DMS114 treated with DMSO at 0.1 percent for 48 hours (cell line): ENCODE measurements at regions not wholly inside any gene's neighbourhood (a gene's known extent, or its start where the extent isn't known, plus 50 kb on each side); places are given as distances from the start of the nearest gene placed in this dataset.

ENCODE experiments used
- DNase-seq: peaks from one replicate; lab custom pipeline; 2025; ENCODE audit not compliant: unreplicated experiment; lab: John Stamatoyannopoulos, UW

- no peak for DNase-seq
These were observed 194.8 kb downstream of the MAFB start for GRCh38 chr20:40494248-40494647.

- DNase-seq: no peak
These were observed 195.5 kb downstream of the MAFB start for GRCh38 chr20:40493549-40493948.

- no peak for DNase-seq
These were observed 196.0 kb downstream of the MAFB start for GRCh38 chr20:40493071-40493470.

- DNase-seq: no peak
These were observed 197.9 kb downstream of the MAFB start for GRCh38 chr20:40491009-40491590.

GRCh38 chr20:40489886-40490285 lies 199.2 kb downstream of the MAFB start:
- no peak for DNase-seq

DNA sequence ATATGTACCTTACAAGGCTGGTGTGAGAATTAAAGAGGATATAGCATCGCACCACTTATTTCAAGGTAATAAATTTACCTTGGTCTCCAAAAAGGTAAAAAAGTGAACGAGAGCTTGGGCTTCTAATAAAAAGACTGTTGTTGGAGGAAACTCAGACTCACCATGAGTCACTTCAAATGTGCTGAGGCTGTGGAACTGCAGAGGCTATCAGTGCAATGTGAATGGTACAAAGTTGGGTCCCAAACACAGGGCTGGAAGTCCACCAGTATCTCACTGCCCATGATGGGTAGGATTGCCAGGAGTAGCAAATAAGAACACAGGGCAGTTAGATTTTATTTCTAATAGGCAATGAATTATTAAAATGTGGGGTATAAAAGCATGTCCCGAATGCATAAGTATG lies 200.6 kb downstream of the MAFB start:
- no peak for DNase-seq

DNA sequence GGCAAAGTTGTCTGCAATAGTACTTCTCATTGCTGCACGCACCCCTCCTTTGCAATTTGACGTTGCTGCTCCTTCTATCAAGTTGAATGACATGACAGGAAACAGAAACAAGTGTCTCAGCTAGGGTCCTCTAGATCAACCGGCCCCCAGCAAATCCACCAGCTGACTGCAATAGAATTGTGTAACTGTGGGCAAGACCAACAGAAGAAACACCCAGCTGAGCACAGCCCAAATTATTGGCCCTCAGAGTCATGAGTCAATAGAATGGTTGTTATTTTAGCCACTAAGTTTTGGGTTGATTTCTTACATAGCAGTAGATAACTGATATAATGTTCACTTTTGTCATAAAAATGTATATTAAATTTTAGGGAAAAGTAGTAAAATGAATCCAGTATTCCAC lies 202.7 kb downstream of the MAFB start:
- DNase-seq: no peak

DNA sequence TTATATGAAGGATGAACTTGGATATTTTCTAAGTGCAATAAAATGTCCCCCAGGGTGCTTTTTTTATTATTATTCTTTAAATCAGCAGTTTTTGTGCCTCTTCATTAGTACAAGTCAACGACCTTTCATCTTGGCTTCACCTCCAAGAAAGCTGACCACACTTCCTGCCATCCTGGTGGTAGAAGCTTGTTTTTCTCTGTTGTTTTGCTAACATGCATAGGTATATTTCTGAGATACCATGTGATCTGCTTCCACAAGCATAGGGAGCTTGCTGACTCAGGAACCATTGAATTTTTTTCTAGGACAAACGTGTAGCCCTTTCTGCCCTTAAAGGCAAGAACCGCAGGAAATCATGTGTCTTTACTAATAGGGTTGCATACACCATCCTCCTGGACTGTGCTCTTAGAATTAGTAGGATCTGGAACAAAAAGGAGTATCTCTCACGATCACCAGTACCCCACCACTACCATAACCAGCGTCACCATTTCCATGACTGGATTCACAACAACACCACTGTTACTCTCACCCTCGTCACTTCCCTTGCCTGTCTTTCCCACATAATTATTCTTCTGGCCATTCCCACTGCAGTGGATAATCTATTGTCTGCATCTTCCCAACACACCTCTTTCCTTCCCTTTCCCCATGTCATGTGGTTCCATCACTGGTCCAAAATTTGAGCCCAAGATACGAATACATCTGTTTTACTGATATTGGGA lies 207.1 kb downstream of the MAFB start:
- DNase-seq: no peak

DNA sequence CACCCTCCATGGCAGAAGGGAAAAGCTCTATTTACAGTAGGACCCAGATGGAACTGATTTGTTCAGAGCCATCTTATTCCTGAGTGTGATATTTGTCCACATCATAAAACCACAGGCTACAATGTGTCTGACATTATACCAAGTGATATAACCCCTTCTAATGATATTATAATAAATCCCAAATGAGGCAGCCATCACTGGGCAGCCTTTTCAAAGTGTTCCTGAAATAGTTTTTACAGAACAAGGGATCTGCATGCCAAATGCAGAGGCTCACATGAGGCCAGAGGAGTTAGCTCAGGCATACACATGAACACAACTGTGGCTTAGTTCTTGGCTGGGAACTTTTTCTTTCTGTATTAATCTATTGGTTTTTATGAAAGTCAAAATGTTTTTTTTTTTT lies 207.7 kb downstream of the MAFB start:
- no peak for DNase-seq

DNA sequence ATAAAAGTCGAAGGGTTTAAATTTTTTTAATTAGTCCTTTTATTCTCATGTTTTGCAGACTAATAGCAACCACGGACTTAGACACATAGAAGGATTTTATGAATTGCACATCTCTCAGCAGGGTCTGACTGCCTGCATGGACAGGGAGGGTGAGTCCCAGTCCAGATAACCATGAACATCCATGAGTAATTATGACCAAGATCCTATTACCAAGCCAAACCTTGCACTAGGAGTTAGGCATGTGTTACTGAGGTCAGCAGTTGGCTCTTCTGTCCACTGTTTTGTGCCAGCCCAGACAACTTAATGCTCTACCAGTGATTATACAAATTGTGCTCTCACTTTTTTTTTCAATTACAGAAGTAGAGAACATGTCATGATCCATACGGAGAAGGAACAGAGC lies 211.2 kb downstream of the MAFB start:
- DNase-seq: no peak

- DNase-seq: no peak
These were observed 212.6 kb downstream of the MAFB start for GRCh38 chr20:40476461-40476860.

GRCh38 chr20:40472905-40473304 lies 216.1 kb downstream of the MAFB start:
- DNase-seq: no peak

DNA sequence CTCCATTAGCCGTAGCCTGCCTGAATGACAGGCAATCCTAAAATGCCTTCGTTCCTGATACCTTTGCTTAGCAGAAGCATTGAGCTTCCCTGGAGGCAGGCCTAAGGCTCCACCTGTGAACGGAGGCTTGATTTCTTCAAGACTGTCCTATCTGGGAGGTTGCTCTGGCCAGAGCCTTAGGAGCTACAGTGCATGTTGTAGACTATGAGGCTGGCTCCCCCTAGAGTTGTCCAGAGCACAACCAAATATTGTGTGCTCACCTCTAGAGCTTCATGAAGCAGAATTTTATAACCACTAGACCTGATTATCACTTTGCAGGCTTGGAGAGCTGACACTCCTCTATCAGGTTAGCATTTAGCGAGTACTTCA lies 217.8 kb downstream of the MAFB start:
- DNase-seq: no peak

- no peak for DNase-seq
These were observed 218.4 kb downstream of the MAFB start for GRCh38 chr20:40470445-40471260.

- no peak for DNase-seq
These were observed 220.3 kb downstream of the MAFB start for GRCh38 chr20:40468759-40469158.

- no peak for DNase-seq
These were observed 221.2 kb downstream of the MAFB start for GRCh38 chr20:40467703-40468411.

- DNase-seq: no peak
These were observed 222.0 kb downstream of the MAFB start for GRCh38 chr20:40467067-40467466.

GRCh38 chr20:40464731-40465208 lies 224.3 kb downstream of the MAFB start:
- no peak for DNase-seq

DNA sequence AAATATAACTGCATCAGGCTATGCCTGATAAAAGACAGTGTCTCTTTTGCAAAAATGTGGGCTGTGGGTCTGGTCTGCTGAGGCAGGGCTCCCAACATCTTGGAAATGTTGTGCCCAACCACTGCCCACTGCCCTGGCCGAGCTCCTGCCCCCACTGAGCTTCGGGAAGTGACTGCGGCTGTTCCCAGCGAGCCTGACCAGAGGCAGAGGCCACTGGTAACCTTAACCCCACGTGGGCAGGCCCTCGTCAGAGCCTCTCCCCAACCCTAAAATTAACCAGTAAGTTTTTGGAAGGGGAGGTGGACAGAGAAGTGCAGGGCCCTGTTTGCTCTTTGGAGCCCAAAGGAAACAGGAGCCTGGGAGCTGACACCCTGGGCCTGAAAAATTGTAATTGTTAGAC lies 225.9 kb downstream of the MAFB start:
- DNase-seq: no peak

GRCh38 chr20:40462566-40462965 lies 226.5 kb downstream of the MAFB start:
- no peak for DNase-seq

GRCh38 chr20:40459299-40459698 lies 229.7 kb downstream of the MAFB start:
- DNase-seq: no peak
